GM18508 (cell line): ENCODE measurements at regions not wholly inside any gene's neighbourhood (a gene's known extent, or its start where the extent isn't known, plus 50 kb on each side); places are given as distances from the start of the nearest gene placed in this dataset.
"Not testable (repeated sequence)": the region's sequence is repeated elsewhere in the genome, so short reads cannot be mapped to it uniquely, and the experiment has no call there.

Experiments used
- ATAC-seq: cut with Tn5 transposase; IDR thresholded peaks from one replicate; pipeline ENCODE4 v1.9.1; 2021; ENCODE audit warnings: moderate number of reproducible peaks; ENCODE audit not compliant: insufficient read depth, unreplicated experiment

- no peak for ATAC-seq
These were observed 117.5 kb upstream of the HGF start for GRCh38 chr7:81887098-81888090.

DNA sequence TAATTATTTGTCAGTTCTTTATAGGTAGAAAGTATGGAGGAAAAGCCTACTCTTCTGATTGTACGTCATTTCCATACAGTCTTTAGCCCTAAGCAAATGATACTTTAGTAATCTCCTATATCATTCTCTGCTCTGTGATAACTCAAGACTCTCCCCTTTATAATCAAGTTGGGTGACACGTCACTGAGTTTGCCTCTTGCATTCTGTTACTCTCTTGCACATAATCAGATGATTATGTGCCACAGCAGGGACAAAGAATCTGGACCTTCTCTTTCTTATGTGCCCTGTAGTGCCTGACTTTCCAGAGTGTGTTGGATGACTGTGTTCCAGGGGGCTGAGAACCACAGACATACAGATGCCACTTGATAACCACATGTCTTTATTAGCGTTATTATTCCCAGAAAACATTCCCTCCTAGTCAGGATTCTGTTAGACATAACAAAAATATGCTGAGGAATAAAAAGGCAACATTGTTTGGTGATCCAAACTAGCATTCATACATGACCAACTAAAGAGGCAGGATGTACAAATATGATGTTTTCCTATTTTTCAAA lies 116.4 kb upstream of the HGF start:
- ATAC-seq, result no peak

- no peak for ATAC-seq
These were observed 115.0 kb upstream of the HGF start for GRCh38 chr7:81884817-81885216.

DNA sequence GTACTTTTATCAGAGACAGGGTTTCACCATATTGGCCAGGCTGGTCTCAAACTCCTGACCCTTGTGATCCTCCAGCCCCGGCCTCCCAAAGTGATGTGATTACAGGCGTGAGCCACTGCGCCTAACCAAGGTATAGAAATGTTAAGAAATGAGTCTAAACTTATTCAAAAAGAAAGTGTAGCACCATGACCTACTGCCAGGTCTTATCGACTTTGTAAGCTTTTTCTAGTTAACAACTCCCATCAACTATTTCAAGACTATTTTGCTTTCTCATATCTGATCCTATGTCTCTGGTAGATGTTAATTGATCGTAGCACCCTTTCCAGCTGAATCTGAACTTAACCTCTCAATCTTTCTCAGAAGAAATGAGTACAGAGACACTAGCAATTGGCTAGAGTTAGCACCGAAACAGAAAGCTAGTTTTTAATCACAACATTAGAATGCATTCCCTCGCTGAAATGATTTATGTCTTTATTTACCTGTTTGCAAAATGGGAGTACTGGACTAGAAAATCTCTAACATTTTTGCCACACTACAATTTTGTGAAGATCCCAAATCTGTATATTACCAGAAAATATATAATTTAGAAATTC lies 114.0 kb upstream of the HGF start:
- no peak for ATAC-seq

GRCh38 chr7:81882086-81882485 lies 112.2 kb upstream of the HGF start:
- ATAC-seq, result no peak

GRCh38 chr7:81877890-81878289 lies 108.0 kb upstream of the HGF start:
- no peak for ATAC-seq

GRCh38 chr7:81873559-81873958 lies 103.7 kb upstream of the HGF start:
- no peak for ATAC-seq

DNA sequence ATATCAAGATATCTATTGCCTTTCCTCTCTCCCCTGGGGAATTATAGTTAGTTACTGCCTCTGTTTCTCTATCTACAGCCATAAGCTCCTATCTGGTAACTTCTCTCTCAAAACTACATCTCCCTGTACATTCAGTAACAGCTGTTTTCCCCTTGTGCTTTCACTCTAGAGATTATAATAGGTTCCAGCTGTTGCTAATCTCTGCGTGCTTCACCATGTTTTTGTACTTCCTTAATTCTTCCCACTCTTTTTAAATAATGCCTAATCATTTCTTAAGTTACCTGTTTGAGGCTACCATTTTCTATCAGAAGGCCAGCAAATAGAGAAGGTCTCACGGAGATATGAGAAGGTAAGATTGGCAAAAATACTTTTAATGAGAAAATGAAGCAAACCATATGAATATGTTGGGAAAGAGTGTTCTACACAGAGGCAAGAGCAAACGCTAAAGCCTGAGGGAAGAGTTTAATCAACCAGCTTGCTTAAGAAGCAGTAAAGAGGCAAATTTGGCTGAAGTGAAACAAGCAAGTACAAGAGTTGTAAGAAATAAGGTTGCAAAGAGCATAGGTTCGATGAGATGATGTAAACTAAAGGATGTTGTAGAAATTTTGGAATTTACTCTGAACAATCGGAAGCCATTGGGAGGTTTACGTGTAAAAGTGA lies 101.9 kb upstream of the HGF start:
- ATAC-seq, result no peak

GRCh38 chr7:81870608-81871007 lies 100.8 kb upstream of the HGF start:
- ATAC-seq, result no peak

DNA sequence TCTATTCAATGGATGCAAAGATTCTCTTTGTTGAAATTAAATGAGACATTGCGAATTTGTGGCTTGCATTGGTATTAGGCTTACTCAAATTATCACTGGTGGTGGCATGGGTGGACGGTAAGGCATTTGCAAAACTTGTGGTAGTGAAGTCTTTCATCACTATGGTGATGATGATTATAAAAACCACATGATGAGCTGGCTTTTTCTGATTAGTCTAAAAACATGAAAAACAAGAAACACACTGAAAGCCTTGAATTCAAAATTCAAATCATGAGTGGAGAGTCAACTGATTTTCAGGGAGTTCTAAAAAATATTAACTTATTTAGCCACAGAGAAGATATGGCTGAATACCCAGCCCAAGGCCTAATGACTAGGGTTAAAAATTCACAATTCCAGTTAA lies 99.8 kb upstream of the HGF start:
- ATAC-seq, result no peak

- no peak for ATAC-seq
These were observed 95.9 kb upstream of the HGF start for GRCh38 chr7:81865754-81866153.

DNA sequence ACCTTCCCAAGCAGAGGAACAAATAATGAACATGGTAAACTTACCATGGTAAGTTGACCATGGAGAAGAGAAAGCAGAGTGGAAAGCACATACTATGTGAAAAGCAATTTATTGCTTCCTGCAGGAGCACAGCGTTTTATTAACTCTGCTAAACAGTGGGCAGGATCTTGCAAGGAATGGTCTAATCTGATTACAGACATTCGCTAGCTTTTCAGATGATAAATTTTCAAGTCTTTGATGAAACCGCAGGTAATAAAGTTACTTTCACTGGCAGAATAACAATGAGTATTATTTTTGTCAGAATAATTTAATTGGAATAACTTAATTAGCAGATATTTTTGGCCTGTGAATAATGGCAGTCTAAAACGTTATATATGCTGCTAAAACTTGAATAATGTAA lies 89.6 kb upstream of the HGF start:
- no peak for ATAC-seq

GRCh38 chr7:81858820-81859219 lies 89.0 kb upstream of the HGF start:
- not testable (repeated sequence) for ATAC-seq

- no peak for ATAC-seq
These were observed 87.5 kb upstream of the HGF start for GRCh38 chr7:81857385-81857784.

- no peak for ATAC-seq
These were observed 84.7 kb upstream of the HGF start for GRCh38 chr7:81854518-81854917.

DNA sequence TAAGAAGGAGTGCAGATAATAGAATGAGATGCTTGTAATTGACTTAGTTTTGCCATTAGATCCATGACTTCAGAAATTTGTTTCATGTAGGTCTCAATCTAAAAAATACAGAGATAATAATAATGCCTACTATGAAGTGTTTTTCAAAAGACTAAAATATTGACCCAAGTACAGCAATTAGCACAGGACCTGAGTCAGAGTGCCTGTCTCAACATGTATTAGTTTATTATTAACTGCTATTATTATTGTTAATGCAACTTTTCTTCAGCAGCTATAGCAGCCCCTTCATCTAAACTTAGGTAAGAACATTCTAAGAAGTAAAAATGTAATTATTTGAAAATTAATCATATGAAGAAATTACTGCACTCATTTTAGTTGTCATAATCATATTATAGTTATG lies 82.9 kb upstream of the HGF start:
- ATAC-seq, result no peak

- ATAC-seq, result no peak
These were observed 81.6 kb upstream of the HGF start for GRCh38 chr7:81851413-81851812.

DNA sequence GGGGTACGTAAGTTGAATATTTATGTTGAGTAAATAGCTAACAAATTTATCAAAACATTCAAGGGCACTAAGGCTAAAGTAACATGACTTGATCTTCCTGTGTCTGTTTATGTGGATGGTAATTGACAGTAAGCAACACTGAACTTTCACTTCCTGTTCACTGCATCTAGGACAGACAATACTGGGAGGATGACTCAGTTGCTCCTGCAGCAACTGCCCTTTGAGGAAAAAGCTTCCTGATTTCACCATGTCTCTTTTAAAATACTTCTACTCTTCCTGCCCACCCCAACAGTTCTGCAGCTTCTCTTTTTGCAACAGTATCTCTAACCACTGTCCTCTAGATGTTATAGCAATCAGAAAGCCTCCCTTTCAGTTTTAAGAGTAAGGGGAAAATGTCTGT lies 76.6 kb upstream of the HGF start:
- no peak for ATAC-seq

GRCh38 chr7:81845744-81846241 lies 75.9 kb upstream of the HGF start:
- ATAC-seq, result peak; percentile 64

DNA sequence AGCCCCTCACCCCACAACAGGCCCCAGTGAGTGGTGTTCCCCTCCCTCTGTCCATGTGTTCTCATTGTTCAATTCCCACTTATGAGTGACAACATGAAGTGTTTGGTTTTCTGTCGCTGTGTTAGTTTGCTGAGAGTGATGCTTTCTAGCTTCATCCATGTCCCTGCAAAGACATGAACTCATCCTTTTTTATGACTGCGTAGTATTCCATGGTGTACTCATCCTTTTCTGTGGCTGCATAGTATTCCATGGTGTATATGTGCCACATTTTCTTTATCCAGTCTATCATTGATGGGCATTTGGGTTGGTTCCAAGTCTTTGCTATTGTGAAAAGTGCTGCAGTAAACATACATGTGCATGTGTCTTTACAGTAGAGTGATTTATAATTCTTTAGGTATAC lies 73.8 kb upstream of the HGF start:
- ATAC-seq, result not testable (repeated sequence)

DNA sequence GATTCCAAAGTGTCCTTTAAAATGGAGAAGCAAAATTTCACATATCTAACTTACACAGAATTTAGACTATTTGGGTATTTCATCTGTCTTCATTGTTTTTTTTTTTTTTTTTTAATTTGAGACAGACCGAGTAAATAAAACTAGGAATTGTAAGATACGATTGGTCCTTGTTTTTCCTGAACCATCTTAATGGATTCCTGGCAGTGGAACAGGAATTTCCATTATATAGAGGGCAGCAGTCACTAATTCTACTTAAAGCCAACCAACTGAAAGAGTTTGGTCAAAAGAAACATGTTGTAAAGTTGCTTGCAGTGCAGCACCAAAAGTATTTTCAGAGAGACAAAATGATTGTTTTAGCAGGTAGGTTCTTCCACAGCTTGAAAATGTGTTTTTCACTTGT lies 72.5 kb upstream of the HGF start:
- ATAC-seq, result no peak
